Fibroblast of skin of right quadriceps (primary cell): ENCODE measurements at regions not wholly inside any gene's neighbourhood (a gene's known extent, or its start where the extent isn't known, plus 50 kb on each side); places are given as distances from the start of the nearest gene placed in this dataset.
"Not testable (repeated sequence)": the region's sequence is repeated elsewhere in the genome, so short reads cannot be mapped to it uniquely, and the experiment has no call there.

ENCODE experiments used
- DNase-seq: peaks from one replicate; pipeline ENCODE4 v3.0.0-alpha.2; 2013

DNA sequence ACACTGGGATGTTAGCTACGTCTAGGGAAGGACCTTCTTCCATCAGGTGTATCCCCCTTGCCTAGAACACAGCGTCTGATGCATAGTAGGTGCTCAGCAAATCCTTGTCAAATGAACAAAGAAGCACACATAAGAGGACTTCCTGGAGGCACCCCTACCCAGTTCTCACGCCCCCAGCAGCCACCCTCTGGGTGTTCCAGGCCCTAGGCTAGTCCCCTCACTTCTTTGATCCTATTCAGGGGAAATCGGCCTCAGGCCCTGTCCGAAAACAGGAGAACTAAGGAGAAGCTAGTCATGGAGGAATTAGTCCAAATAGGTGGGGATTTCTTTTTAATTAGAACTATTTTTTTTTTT is 84.7 kb upstream of the SIRPA start:
- no peak for DNase-seq

DNA sequence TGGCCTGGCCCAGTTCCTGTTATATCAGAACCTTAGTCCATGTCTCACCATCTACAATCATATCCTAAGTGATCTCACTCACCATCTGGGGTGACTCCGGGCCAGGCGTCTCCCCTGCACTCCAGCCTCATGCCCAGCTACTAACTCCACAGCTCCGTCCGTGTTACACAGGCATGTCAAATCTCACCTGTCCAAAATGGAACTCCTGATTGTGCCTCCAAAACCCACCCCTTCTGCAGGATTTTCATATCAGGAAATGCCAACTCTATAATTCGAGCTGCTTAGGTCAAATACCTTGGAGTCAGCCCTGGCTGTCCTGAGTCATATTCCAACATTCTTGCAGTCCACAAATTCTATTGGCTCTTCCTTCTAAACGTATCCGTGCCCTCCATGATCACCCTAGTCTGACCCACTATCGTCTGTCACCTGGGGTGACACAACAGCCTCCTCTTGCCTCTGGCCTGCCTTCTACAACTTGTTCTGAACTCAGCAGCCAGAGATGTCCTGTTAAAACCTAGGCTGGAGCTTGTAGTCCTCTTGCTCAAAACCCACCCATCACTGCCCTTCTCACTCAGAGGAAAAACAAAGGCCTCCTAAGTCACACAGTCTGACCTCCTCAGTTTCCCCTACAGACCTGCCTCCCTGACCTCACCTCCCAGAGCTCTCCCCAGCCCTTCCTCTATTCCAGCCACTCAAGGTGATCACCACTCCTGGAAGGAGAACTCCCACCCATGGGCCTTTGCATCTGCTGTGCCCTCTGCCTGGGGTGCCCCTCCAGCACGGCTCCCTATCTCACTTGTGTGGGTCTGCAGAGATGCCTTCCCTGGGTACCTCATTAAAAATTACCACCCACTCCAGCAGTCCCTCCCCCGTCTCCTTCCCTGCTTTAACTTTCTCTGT is 85.3 kb upstream of the SIRPA start:
- peak; percentile 77 for DNase-seq

- peak; percentile 97 for DNase-seq
These were observed 86.1 kb upstream of the SIRPA start for GRCh38 chr20:1809131-1809572.

- no peak for DNase-seq
These were observed 87.1 kb upstream of the SIRPA start for GRCh38 chr20:1808101-1808500.

DNA sequence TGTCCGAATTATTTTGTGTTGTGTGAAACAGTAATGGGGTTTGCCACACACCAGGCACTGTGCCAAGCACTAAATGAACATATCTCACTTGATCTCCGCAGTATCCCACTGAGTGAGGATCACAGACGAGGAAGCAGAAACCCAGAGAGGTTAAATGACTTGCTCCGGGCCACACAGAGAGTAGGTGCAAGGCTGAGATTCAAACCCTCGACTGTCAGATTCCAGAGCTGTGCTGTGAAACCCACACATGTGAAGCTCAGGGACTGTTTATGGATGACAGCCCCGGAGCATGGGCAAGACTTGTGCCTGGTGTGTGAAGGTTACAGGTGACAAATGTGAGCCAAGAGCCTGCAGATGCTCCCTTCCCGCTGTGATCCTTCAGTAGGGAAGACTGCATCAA is 87.8 kb upstream of the SIRPA start:
- DNase-seq = no peak

GRCh38 chr20:1806456-1806855 is 88.8 kb upstream of the SIRPA start:
- DNase-seq = no peak

DNA sequence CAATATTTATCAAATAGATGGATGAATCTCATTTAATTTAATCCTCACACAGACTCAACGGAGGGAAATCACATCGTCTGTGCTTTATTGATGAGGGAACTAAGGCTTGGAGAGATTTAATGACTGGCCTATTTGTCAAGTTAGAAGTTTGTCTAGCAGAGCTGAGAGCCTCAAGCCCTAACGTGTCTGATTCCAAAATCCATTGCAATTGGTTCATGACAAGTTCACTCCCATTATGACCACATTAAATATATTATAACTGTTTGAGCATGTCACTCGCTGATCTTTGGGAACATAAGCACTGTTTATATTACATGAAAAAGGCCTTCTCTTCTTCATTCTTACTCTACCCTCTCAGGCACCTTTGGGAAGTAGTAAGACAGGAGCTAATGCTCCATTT is 89.4 kb upstream of the SIRPA start:
- DNase-seq = no peak

DNA sequence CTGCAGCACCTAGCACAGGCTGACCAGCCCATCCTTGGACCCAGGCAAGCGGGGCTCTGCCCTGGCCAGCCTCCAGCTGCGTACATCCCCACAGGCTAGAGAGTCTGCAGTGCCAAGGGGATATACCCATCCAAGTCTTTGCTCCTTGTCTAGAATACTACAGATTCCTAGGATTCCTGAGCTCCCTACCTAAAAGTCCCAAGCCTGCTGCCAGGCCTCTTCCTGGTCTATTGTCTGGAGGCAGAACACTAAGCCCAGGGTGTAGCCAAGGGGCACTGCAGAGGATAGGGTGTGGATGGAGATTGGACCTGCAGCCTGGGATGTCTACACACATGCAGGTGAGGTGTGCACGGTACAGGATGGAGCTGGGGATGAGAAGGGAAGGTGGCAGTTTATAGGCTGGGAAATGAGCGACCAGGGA is 90.0 kb upstream of the SIRPA start:
- DNase-seq = no peak

DNA sequence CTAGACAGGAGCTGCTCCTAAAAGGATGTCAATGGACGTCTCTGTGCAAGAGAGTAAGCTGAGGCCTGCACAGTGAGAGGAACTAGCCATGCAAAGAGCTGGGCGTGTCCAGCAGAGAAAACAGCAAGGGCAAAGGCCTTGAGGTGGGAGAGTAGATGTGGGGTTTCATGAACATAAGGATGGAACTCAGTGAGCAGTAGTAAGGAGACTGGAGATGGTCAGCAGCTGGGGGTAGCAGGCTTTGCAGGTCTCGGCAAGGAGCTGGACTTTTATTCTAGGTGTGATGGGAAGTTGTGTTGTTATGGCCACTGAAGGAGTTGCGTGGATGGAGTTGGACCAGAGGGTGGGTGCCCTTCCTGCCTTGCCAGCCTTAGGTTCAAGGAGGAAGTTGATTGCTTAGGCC is 90.7 kb upstream of the SIRPA start:
- no peak for DNase-seq

DNA sequence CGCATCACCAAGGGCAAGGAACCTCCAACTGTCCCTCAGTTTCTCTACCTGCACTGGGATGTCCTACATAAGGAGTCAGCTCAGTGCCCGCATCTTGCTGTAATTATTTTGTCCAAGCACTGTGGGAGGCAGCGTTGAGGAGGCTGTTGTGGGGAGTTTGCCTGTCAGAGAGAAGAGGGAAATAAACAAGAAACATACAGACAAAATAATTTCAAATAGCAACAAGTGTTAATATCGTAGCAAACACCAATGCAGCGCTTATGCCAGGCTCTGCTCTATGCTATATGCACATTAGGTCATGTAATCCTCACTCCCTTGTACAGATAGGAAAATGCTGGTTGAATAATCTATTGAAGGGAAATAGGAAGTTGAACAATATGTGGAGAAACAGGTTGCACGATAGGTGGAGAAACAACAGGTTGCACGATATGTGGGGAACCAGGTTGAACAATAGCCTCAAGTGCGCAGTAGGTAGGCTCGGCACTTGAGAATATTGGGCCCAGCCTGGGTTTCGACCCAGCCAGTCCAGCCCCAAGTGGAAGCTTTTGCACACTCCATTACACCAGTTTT is 91.2 kb upstream of the SIRPA start:
- DNase-seq = no peak

DNA sequence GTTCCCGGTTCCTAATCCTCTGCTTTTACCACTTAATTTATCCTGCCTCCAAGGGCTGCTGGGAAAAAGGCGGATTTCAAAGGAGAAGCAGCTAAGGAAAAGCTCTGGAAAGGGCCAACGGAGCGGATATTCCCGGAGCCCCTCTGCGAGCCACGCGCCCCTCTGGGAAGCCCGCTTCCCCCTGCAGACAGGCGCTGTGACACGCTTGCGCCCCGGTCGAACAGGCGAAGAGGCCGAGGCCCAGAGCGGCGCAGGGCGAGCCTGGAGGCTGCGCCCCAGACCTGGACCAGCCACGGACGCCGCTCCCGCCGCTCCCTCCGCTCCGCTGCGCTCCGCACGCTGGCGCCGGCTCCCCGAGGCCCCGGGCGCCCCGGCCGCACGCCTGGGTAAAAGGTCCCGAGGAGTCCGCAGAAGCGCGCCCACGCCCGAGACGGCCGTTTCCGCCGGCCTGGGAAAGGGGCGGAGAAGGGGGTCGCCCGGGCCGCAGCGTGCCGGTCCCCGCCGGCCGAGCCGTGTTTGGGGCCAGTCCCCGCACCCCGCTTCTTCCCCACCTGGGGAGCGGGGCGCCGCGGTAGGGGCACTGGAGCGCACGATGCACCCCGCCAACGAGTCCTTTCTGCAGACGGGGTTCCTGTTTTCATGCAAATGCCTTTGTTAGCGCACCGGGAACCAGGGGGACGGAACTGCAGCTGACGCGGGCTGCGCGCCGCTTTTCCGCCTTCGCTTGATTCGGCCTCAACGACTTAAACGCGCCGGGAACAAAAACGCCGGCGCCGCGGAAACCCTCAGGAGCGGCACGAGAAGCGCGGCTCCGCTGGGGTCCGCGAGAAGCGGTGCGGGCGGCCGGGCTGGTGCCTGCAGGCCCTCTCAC is 91.9 kb upstream of the SIRPA start:
- DNase-seq = peak; percentile 59

GRCh38 chr20:1802385-1803060 is 92.7 kb upstream of the SIRPA start:
- DNase-seq = peak; percentile 69

DNA sequence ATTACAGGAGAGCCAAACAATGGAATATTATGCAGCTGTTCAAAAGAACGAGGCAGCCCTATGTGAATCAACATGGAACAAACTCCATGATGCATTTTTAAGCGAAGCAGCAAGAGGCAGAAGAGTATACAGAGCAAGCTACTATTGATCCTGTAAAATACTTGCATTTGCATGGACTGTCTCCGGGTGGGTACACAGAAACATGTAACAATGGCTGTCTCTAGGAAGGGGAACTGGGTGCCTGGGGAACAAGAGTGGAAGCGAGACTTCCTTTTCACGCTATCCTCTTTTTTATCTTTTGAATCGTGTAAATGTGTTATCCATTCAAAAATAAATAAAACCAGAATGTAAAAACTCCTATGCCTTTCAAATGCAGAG is 93.3 kb upstream of the SIRPA start:
- no peak for DNase-seq

- DNase-seq = no peak
These were observed 93.8 kb upstream of the SIRPA start for GRCh38 chr20:1801225-1801928.

- DNase-seq = peak; percentile 41
These were observed 94.4 kb upstream of the SIRPA start for GRCh38 chr20:1800777-1801176.

- DNase-seq = no peak
These were observed 95.0 kb upstream of the SIRPA start for GRCh38 chr20:1800180-1800579.

GRCh38 chr20:1799746-1800145 is 95.5 kb upstream of the SIRPA start:
- DNase-seq = not testable (repeated sequence)

DNA sequence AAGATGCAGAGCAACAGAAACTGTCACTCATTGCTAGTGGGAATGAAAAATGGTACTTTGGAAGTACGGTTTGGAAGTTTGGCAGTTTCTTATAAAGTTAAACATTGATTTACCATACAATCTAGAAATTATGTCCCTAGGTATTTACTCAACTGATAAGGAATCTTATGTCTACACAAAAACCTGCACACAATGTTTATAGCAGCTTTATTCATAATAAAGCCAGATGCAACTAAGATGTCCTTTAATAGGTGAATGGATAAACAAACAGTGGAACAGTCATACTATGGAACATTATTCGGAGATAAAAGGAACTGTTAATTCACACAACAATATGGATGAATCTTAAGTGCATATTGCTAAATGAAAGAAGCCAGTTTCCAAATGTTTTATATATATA is 96.2 kb upstream of the SIRPA start:
- DNase-seq = no peak

GRCh38 chr20:1793821-1794220 is 101.4 kb upstream of the SIRPA start:
- DNase-seq = no peak

GRCh38 chr20:1792274-1792673 is 102.9 kb upstream of the SIRPA start:
- no peak for DNase-seq

GRCh38 chr20:1790386-1790785 is 104.8 kb upstream of the SIRPA start:
- DNase-seq = no peak

GRCh38 chr20:1788044-1788443 is 107.2 kb upstream of the SIRPA start:
- DNase-seq = no peak
